ENCODE measurements at regions not wholly inside any gene's neighbourhood (a gene's known extent, or its start where the extent isn't known, plus 50 kb on each side); places are given as distances from the start of the nearest gene placed in this dataset.

GRCh38 chr18:67997496-67997895 is 481.0 kb upstream of the DSEL start:
- Histone ChIP-seq H3K27me3 (ENCODE audit: control insufficient read depth, insufficient read depth, low read length) (no peaks in the 10 kb centered on the region), H3K4me1 (ENCODE audit: control insufficient read depth, insufficient read depth, low read length) (no peaks in the 10 kb centered on the region), H3K9me3 (ENCODE audit: control insufficient read depth, insufficient read depth, low read length) (no peaks in the 10 kb centered on the region), H3K9ac (ENCODE audit: low read depth, low read length) (no peak overlapping the region), H3K36me3 (ENCODE audit: control insufficient read depth, insufficient read depth, low read length) (no peaks in the 10 kb centered on the region), H3K4me3 (ENCODE audit: low read depth, low read length) (no peak overlapping the region)

GRCh38 chr18:67995769-67996168 is 479.2 kb upstream of the DSEL start:
- Histone ChIP-seq H3K9me3 (ENCODE audit: control insufficient read depth, insufficient read depth, low read length) (no peaks in the 10 kb centered on the region), H3K9ac (ENCODE audit: low read depth, low read length) (no peak overlapping the region), H3K27me3 (ENCODE audit: control insufficient read depth, insufficient read depth, low read length) (no peaks in the 10 kb centered on the region), H3K36me3 (ENCODE audit: control insufficient read depth, insufficient read depth, low read length) (no peaks in the 10 kb centered on the region), H3K4me1 (ENCODE audit: control insufficient read depth, insufficient read depth, low read length) (no peaks in the 10 kb centered on the region), H3K4me3 (ENCODE audit: low read depth, low read length) (no peak overlapping the region)

DNA sequence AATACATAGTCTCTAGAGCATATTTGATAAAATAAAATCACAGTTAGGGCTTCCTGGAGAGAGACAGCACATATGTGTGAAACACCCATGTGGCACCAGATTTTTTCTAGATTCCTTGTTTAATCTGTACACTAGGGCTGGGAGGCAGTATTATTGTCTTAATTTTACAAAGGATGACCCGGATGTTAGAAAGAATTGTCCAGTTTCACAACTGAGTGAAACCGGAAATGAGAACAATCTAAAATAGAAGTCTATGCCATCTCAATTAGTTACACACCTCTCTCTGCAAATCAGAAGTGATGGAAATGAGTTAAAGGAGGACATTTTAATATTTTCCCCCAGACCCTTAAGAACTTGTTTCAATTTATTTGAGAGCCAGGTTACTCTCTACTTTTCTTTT is 463.7 kb upstream of the DSEL start:
- H3K9me3 ChIP-seq (ENCODE audit: control insufficient read depth, insufficient read depth, low read length): no peaks in the 10 kb centered on the region
- H3K4me1 ChIP-seq (ENCODE audit: control insufficient read depth, insufficient read depth, low read length): no peaks in the 10 kb centered on the region
- no peaks in the 10 kb centered on the region for H3K27me3 ChIP-seq (ENCODE audit: control insufficient read depth, insufficient read depth, low read length)
- H3K9ac ChIP-seq (ENCODE audit: low read depth, low read length): no peak overlapping the region
- no peak overlapping the region for H3K4me3 ChIP-seq (ENCODE audit: low read depth, low read length)
- no peaks in the 10 kb centered on the region for H3K36me3 ChIP-seq (ENCODE audit: control insufficient read depth, insufficient read depth, low read length)

DNA sequence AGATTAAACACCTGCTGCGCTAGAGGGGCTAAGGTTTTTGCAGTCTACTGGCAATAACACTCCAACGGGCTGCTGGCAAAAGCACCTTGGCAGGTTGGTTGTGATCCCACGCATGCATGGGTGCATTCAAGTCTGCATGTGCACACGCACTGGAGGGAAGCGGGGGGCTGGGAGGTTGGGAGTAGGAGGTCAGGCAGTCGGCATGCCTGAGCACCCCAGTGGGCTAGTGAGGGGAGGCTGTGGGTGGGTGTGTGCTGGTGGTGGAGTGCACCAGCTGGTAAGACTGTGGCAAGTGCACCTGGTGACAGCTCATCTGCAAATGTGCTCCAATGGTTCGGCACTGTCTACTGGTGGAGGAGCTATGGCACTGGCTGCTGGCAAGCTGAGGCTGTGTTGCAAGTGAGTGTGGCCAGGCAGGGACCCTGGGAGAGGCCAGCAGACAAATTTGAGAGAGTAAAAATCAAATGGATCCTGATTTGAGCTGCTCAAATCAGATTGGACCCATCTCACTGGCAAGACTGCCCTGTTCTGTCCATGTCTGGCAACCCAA is 460.6 kb upstream of the DSEL start:
- Histone ChIP-seq H3K4me1 (ENCODE audit: control insufficient read depth, insufficient read depth, low read length) (no peaks in the 10 kb centered on the region), H3K9ac (ENCODE audit: low read depth, low read length) (no peak overlapping the region), H3K36me3 (ENCODE audit: control insufficient read depth, insufficient read depth, low read length) (no peaks in the 10 kb centered on the region), H3K9me3 (ENCODE audit: control insufficient read depth, insufficient read depth, low read length) (no peaks in the 10 kb centered on the region), H3K4me3 (ENCODE audit: low read depth, low read length) (no peak overlapping the region), H3K27me3 (ENCODE audit: control insufficient read depth, insufficient read depth, low read length) (no peaks in the 10 kb centered on the region)

- Histone ChIP-seq H3K36me3 (ENCODE audit: control insufficient read depth, insufficient read depth, low read length) (no peaks in the 10 kb centered on the region), H3K9me3 (ENCODE audit: control insufficient read depth, insufficient read depth, low read length) (no peaks in the 10 kb centered on the region), H3K9ac (ENCODE audit: low read depth, low read length) (no peak overlapping the region), H3K27me3 (ENCODE audit: control insufficient read depth, insufficient read depth, low read length) (no peaks in the 10 kb centered on the region), H3K4me1 (ENCODE audit: control insufficient read depth, insufficient read depth, low read length) (no peaks in the 10 kb centered on the region), H3K4me3 (ENCODE audit: low read depth, low read length) (no peak overlapping the region)
These were observed 457.4 kb upstream of the DSEL start for GRCh38 chr18:67973916-67974315.

DNA sequence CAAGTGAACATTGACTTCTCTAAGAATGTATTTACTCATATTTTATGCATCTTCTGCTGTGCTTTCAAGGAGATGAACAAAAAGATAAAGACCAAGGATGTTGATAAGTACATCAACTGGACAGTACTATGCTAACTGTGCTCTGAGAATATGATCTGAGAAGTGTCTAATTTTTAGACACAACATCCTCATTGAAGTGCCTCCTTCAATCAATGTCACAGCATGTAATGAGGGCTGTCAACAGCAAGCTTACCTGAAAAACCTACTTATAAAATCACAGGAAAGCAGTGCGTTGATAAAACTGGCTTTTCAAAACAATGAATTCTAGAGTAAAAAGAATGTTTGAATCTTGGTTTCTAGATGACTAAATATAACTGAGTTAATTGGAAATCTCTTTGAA is 452.9 kb upstream of the DSEL start:
- no peaks in the 10 kb centered on the region for H3K9me3 ChIP-seq (ENCODE audit: control insufficient read depth, insufficient read depth, low read length)
- no peaks in the 10 kb centered on the region for H3K36me3 ChIP-seq (ENCODE audit: control insufficient read depth, insufficient read depth, low read length)
- H3K27me3 ChIP-seq (ENCODE audit: control insufficient read depth, insufficient read depth, low read length): no peaks in the 10 kb centered on the region
- no peaks in the 10 kb centered on the region for H3K4me1 ChIP-seq (ENCODE audit: control insufficient read depth, insufficient read depth, low read length)
- H3K9ac ChIP-seq (ENCODE audit: low read depth, low read length): no peak overlapping the region
- H3K4me3 ChIP-seq (ENCODE audit: low read depth, low read length): no peak overlapping the region

GRCh38 chr18:67966224-67966623 is 449.7 kb upstream of the DSEL start:
- H3K36me3 ChIP-seq (ENCODE audit: control insufficient read depth, insufficient read depth, low read length): no peaks in the 10 kb centered on the region
- H3K27me3 ChIP-seq (ENCODE audit: control insufficient read depth, insufficient read depth, low read length): no peaks in the 10 kb centered on the region
- no peaks in the 10 kb centered on the region for H3K9me3 ChIP-seq (ENCODE audit: control insufficient read depth, insufficient read depth, low read length)
- no peaks in the 10 kb centered on the region for H3K4me1 ChIP-seq (ENCODE audit: control insufficient read depth, insufficient read depth, low read length)
- no peak overlapping the region for H3K9ac ChIP-seq (ENCODE audit: low read depth, low read length)
- no peak overlapping the region for H3K4me3 ChIP-seq (ENCODE audit: low read depth, low read length)

- Histone ChIP-seq H3K9ac (ENCODE audit: low read depth, low read length) (no peak overlapping the region), H3K9me3 (ENCODE audit: control insufficient read depth, insufficient read depth, low read length) (no peaks in the 10 kb centered on the region), H3K4me1 (ENCODE audit: control insufficient read depth, insufficient read depth, low read length) (no peaks in the 10 kb centered on the region), H3K27me3 (ENCODE audit: control insufficient read depth, insufficient read depth, low read length) (no peaks in the 10 kb centered on the region), H3K36me3 (ENCODE audit: control insufficient read depth, insufficient read depth, low read length) (no peaks in the 10 kb centered on the region), H3K4me3 (ENCODE audit: low read depth, low read length) (no peak overlapping the region)
These were observed 447.9 kb upstream of the DSEL start for GRCh38 chr18:67964462-67964861.

GRCh38 chr18:67961701-67962440 is 445.4 kb upstream of the DSEL start:
- Histone ChIP-seq H3K4me3 (ENCODE audit: low read depth, low read length) (no peak overlapping the region), H3K4me1 (ENCODE audit: control insufficient read depth, insufficient read depth, low read length) (peaks cover 2% of the 10 kb centered on the region), H3K36me3 (ENCODE audit: control insufficient read depth, insufficient read depth, low read length) (no peaks in the 10 kb centered on the region), H3K9ac (ENCODE audit: low read depth, low read length) (no peak overlapping the region), H3K9me3 (ENCODE audit: control insufficient read depth, insufficient read depth, low read length) (no peaks in the 10 kb centered on the region), H3K27me3 (ENCODE audit: control insufficient read depth, insufficient read depth, low read length) (no peaks in the 10 kb centered on the region)

GRCh38 chr18:67957684-67958083 is 441.2 kb upstream of the DSEL start:
- H3K9me3 ChIP-seq (ENCODE audit: control insufficient read depth, insufficient read depth, low read length): no peaks in the 10 kb centered on the region

DNA sequence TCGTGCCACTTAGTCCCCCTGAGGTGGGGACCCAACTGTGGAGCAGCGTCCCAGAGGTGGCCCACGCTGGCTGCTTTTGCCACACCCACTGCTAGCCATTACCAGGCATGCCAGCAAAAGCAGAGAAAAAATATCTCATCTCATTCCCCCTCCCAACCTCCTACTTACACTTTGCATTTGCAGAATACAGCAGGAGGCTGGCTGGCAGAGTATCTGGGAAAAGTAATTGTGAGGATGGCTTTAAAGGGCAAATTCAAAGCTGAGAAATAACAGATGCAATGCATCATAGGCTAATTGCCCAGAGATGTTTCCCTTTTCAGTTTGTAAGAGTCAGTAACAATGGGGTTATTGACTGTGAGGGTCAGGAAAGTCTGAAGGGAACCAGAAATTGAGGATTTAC is 438.1 kb upstream of the DSEL start:
- Histone ChIP-seq H3K9me3 (ENCODE audit: control insufficient read depth, insufficient read depth, low read length) (no peaks in the 10 kb centered on the region), H3K4me3 (ENCODE audit: low read depth, low read length) (no peak overlapping the region), H3K27me3 (ENCODE audit: control insufficient read depth, insufficient read depth, low read length) (peaks cover 6% of the 10 kb centered on the region), H3K4me1 (ENCODE audit: control insufficient read depth, insufficient read depth, low read length) (peaks cover 6% of the 10 kb centered on the region), H3K9ac (ENCODE audit: low read depth, low read length) (no peak overlapping the region), H3K36me3 (ENCODE audit: control insufficient read depth, insufficient read depth, low read length) (no peaks in the 10 kb centered on the region)

More at GRCh38 chr18:67957684-67958083, 441.2 kb upstream of the DSEL start:
- Histone ChIP-seq H3K4me1 (ENCODE audit: control insufficient read depth, insufficient read depth, low read length) (peaks cover 6% of the 10 kb centered on the region), H3K4me3 (ENCODE audit: low read depth, low read length) (no peak overlapping the region), H3K27me3 (ENCODE audit: control insufficient read depth, insufficient read depth, low read length) (peaks cover 6% of the 10 kb centered on the region), H3K36me3 (ENCODE audit: control insufficient read depth, insufficient read depth, low read length) (no peaks in the 10 kb centered on the region), H3K9ac (ENCODE audit: low read depth, low read length) (no peak overlapping the region)

DNA sequence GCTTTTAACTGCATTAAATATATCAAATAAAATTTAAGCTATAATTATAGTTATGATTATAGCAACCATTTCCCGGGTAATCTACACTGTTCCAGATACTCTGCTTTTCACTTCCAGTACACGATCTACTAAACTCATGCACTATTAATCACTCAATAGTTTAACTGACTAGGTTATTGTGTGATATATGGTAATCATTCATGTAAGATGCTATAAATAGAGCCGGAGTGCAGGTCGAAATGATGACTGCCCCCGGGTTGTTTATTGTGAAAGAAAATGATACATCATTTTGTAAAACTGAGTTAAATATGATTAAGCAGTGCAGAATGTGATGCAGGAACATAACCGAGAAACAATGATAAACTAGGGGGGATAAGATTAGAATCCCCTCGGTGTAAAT is 434.6 kb upstream of the DSEL start:
- no peak overlapping the region for H3K9ac ChIP-seq (ENCODE audit: low read depth, low read length)
- H3K27me3 ChIP-seq (ENCODE audit: control insufficient read depth, insufficient read depth, low read length): no peaks in the 10 kb centered on the region
- no peaks in the 10 kb centered on the region for H3K9me3 ChIP-seq (ENCODE audit: control insufficient read depth, insufficient read depth, low read length)
- H3K4me3 ChIP-seq (ENCODE audit: low read depth, low read length): no peak overlapping the region
- no peaks in the 10 kb centered on the region for H3K36me3 ChIP-seq (ENCODE audit: control insufficient read depth, insufficient read depth, low read length)
- peaks cover 3% of the 10 kb centered on the region for H3K4me1 ChIP-seq (ENCODE audit: control insufficient read depth, insufficient read depth, low read length)
